H9 (cell line): ENCODE measurements at regions not wholly inside any gene's neighbourhood (a gene's known extent, or its start where the extent isn't known, plus 50 kb on each side); places are given as distances from the start of the nearest gene placed in this dataset.

Experiments used
- DNase-seq: peaks from one replicate; pipeline ENCODE4 v3.0.0-alpha.2; 2017
- H2AFZ ChIP-seq: one replicate; pipeline ENCODE4 v1.6.1; 2013; ENCODE audit warnings: mild to moderate bottlenecking, low read length, control low read depth, moderate library complexity
- H2AK5ac ChIP-seq: 2 replicates; pipeline ENCODE4 v1.6.1; 2013; ENCODE audit warnings: low read length, control low read depth, mixed read lengths; ENCODE audit not compliant: insufficient read length
- H2BK120ac ChIP-seq: one replicate; pipeline ENCODE4 v1.6.1; 2013; ENCODE audit warnings: low read depth, mild to moderate bottlenecking, low read length, control low read depth, inconsistent platforms; ENCODE audit not compliant: poor library complexity, severe bottlenecking
- H2BK12ac ChIP-seq: 2 replicates; pipeline ENCODE4 v1.6.1; 2013; ENCODE audit warnings: low read length, control low read depth, mixed read lengths, low read depth; ENCODE audit not compliant: insufficient read length
- H2BK15ac ChIP-seq: 2 replicates; pipeline ENCODE4 v1.6.1; 2013; ENCODE audit warnings: low read depth, low read length, control low read depth
- H2BK20ac ChIP-seq: one replicate; pipeline ENCODE4 v1.6.1; 2013; ENCODE audit warnings: low read depth, mild to moderate bottlenecking, low read length, control low read depth, inconsistent platforms; ENCODE audit not compliant: poor library complexity, severe bottlenecking
- H2BK5ac ChIP-seq: 2 replicates; pipeline ENCODE4 v1.6.1; 2013; ENCODE audit warnings: low read length, control low read depth, mixed read lengths; ENCODE audit not compliant: insufficient read length
- H3K14ac ChIP-seq: 2 replicates; pipeline ENCODE4 v1.6.1; 2013; ENCODE audit warnings: low read length, control low read depth; ENCODE audit not compliant: insufficient read depth
- H3K18ac ChIP-seq: 2 replicates; pipeline ENCODE4 v1.6.1; 2013; ENCODE audit warnings: low read depth, mild to moderate bottlenecking, mixed read lengths, low read length, control low read depth; ENCODE audit not compliant: insufficient read length
- H3K23ac ChIP-seq: 2 replicates; pipeline ENCODE4 v1.6.1; 2013; ENCODE audit warnings: low read length, control low read depth, mixed read lengths, low read depth; ENCODE audit not compliant: insufficient read length
- H3K23me2 ChIP-seq: 2 replicates; pipeline ENCODE4 v1.6.1; 2013; ENCODE audit warnings: low read depth, mild to moderate bottlenecking, mixed read lengths, low read length, control low read depth; ENCODE audit not compliant: insufficient read length, poor library complexity, severe bottlenecking
- H3K27ac ChIP-seq: 2 replicates; pipeline ENCODE4 v1.5.1; 2013; ENCODE audit warnings: low read length, control low read depth, mixed read lengths, low read depth; ENCODE audit not compliant: insufficient read length
- H3K27me3 ChIP-seq: 2 replicates; pipeline ENCODE4 v1.6.1; 2013; ENCODE audit warnings: low read length, control low read depth, inconsistent platforms; ENCODE audit not compliant: insufficient read depth
- H3K4ac ChIP-seq: 2 replicates; pipeline ENCODE4 v1.6.1; 2013; ENCODE audit warnings: low read depth, mild to moderate bottlenecking, control low read depth, inconsistent platforms, low read length, moderate library complexity
- H3K4me1 ChIP-seq: 2 replicates; pipeline ENCODE4 v1.6.1; 2013; ENCODE audit warnings: low read length, control low read depth, inconsistent platforms; ENCODE audit not compliant: insufficient read depth
- H3K4me2 ChIP-seq: 2 replicates; pipeline ENCODE4 v1.6.1; 2013; ENCODE audit warnings: low read length, control low read depth, mixed read lengths; ENCODE audit not compliant: insufficient read length, insufficient read depth
- H3K56ac ChIP-seq: 2 replicates; pipeline ENCODE4 v1.6.1; 2013; ENCODE audit warnings: low read depth, mild to moderate bottlenecking, mixed read lengths, low read length, control low read depth; ENCODE audit not compliant: insufficient read length
- H3K79me1 ChIP-seq: 2 replicates; pipeline ENCODE4 v1.6.1; 2013; ENCODE audit warnings: low read depth, mild to moderate bottlenecking, moderate library complexity, low read length, control low read depth, inconsistent platforms; ENCODE audit not compliant: insufficient read depth, poor library complexity, severe bottlenecking
- H3K79me2 ChIP-seq: 2 replicates; pipeline ENCODE4 v1.6.1; 2013; ENCODE audit warnings: low read length, control low read depth, inconsistent platforms; ENCODE audit not compliant: insufficient read depth
- H3K9ac ChIP-seq: 2 replicates; pipeline ENCODE4 v1.6.1; 2013; ENCODE audit warnings: low read length, control low read depth, mixed read lengths; ENCODE audit not compliant: insufficient read length; ENCODE audit errors: extremely low read depth
- H3K9me3 ChIP-seq: one replicate; pipeline ENCODE4 v1.6.1; 2013; ENCODE audit warnings: low read depth, low read length, inconsistent platforms; ENCODE audit not compliant: control insufficient read depth
- H3T11ph ChIP-seq: one replicate; pipeline ENCODE4 v1.6.1; 2013; ENCODE audit warnings: mild to moderate bottlenecking, low read length, control low read depth, inconsistent platforms
- H4K20me1 ChIP-seq: one replicate; pipeline ENCODE4 v1.6.1; 2013; ENCODE audit not compliant: control insufficient read depth, insufficient read length, insufficient read depth
- H4K5ac ChIP-seq: 2 replicates; pipeline ENCODE4 v1.6.1; 2013; ENCODE audit warnings: low read depth, mild to moderate bottlenecking, mixed read lengths, low read length, control low read depth; ENCODE audit not compliant: insufficient read length
- H4K8ac ChIP-seq: replicated peaks from 2 replicates; pipeline ENCODE4 v1.6.1; 2013; ENCODE audit warnings: low read length, control low read depth, mixed read lengths, low read depth; ENCODE audit not compliant: insufficient read length
- H4K91ac ChIP-seq: 2 replicates; pipeline ENCODE4 v1.6.1; 2013; ENCODE audit warnings: low read depth, mild to moderate bottlenecking, moderate library complexity, mixed read lengths, low read length, control low read depth; ENCODE audit not compliant: insufficient read length
- H3K27ac Mint-ChIP-seq, 3 experiments: 2 replicates in 2 of 3; 3 replicates in 1 of 3; pipeline ENCODE4 v1.8.0; 2020 to 2021; ENCODE audit warnings: mixed read lengths in 3 of 3, mild to moderate bottlenecking in 1 of 3, moderate library complexity in 1 of 3
- H3K27me3 Mint-ChIP-seq: 2 replicates; pipeline ENCODE4 v1.8.0; 2021; ENCODE audit warnings: low read depth, mild to moderate bottlenecking, moderate library complexity, mixed read lengths
- H3K36me3 Mint-ChIP-seq, 3 experiments: 2 replicates in 2 of 3; 3 replicates in 1 of 3; pipeline ENCODE4 v1.8.0; 2020 to 2021; ENCODE audit warnings: low read depth in 3 of 3, mixed read lengths in 3 of 3; ENCODE audit not compliant: insufficient read depth in 1 of 3
- H3K4me1 Mint-ChIP-seq, 2 experiments: 2 replicates each; pipeline ENCODE4 v1.8.0; 2020; ENCODE audit warnings: mixed read lengths in 2 of 2
- H3K4me3 Mint-ChIP-seq, 2 experiments: 2 replicates in 1 of 2; 3 replicates in 1 of 2; pipeline ENCODE4 v1.8.0; 2020 to 2021; ENCODE audit warnings: mild to moderate bottlenecking in 2 of 2, mixed read lengths in 2 of 2, moderate library complexity in 1 of 2
- H3K9me3 Mint-ChIP-seq, 2 experiments: 2 replicates in 1 of 2; 3 replicates in 1 of 2; pipeline ENCODE4 v1.8.0; 2020; ENCODE audit warnings: mild to moderate bottlenecking in 2 of 2, mixed read lengths in 2 of 2, moderate library complexity in 1 of 2
- CTCF ChIP-seq: fragments of 200-600 bp; sonication (generic); conservative IDR thresholded peaks from 3 replicates; pipeline ENCODE4 v1.8.0; 2021; ENCODE audit warnings: antibody characterized with exemption, mild to moderate bottlenecking
- WGBS: extraction: QIAGEN DNeasy Blood & Tissue Kit; methylation state at CpG from one replicate; pipeline ENCODE4 v1.1.7; 2013; ENCODE audit warnings: missing lambda C conversion rate, low lambda C conversion rate, mixed read lengths; ENCODE audit not compliant: insufficient read length; ENCODE audit errors: extremely low coverage; 5-methylcytosine and 5-hydroxymethylcytosine counted together

GRCh38 chr6:169965239-169965638 lies 213.8 kb downstream of the ERMARD start:
- Histone ChIP-seq H2BK5ac (no peak overlapping the region), H2AFZ (no peak overlapping the region), H3K18ac (no peak overlapping the region), H3K14ac (no peak overlapping the region), H3T11ph (no peak overlapping the region), H3K27ac (no peak overlapping the region), H4K20me1 (no peaks in the 10 kb centered on the region), H3K4me2 (no peak overlapping the region), H3K79me2 (no peaks in the 10 kb centered on the region), H3K9me3 (no peaks in the 10 kb centered on the region), H3K9ac (no peak overlapping the region), H3K27me3 (no peaks in the 10 kb centered on the region; the same call in 1 of the 2 replicates), H2AK5ac (no peak overlapping the region), H3K56ac (no peak overlapping the region), H4K8ac (no peak overlapping the region), H2BK120ac (no peak overlapping the region), H2BK20ac (no peak overlapping the region), H4K5ac (no peak overlapping the region), H4K91ac (no peak overlapping the region), H3K4me1 (no peaks in the 10 kb centered on the region), H3K23me2 (peaks cover 3% of the 10 kb centered on the region), H3K4ac (no peak overlapping the region), H2BK15ac (no peak overlapping the region), H3K79me1 (no peaks in the 10 kb centered on the region), H3K23ac (no peak overlapping the region), H2BK12ac (no peak overlapping the region)
- H3K4me3 Mint-ChIP-seq: no peak overlapping the region
- H3K4me1 Mint-ChIP-seq: peaks cover 9 to 12% of the 10 kb centered on the region in 2 experiments
- peaks cover 2 to 26% (median 4%) of the 10 kb centered on the region in 3 experiments; a peak in 6 of 7 replicates for H3K36me3 Mint-ChIP-seq
- peaks cover 30% of the 10 kb centered on the region for H3K27me3 Mint-ChIP-seq
- no peak overlapping the region for H3K27ac Mint-ChIP-seq
- no CpG with 5 or more reads among the region's 6 CpGs for WGBS
- no peak for TF ChIP-seq CTCF
- no peak for DNase-seq
- peaks cover 13 to 23% of the 10 kb centered on the region in 2 experiments for H3K9me3 Mint-ChIP-seq
